HCT116 (cell line): ENCODE measurements at regions not wholly inside any gene's neighbourhood (a gene's known extent, or its start where the extent isn't known, plus 50 kb on each side); places are given as distances from the start of the nearest gene placed in this dataset.

ENCODE experiments used
- CEBPB ChIP-seq: IDR thresholded peaks from 2 replicates; pipeline ENCODE4 v1.6.1; 2012; ENCODE audit warnings: low read depth
- EZH2 ChIP-seq: fragments of 200-600 bp; sonication (generic); IDR thresholded peaks from 2 replicates; pipeline ENCODE4 v1.6.1; 2017; ENCODE audit warnings: antibody characterized with exemption, mixed run types
- POLR2A ChIP-seq: IDR thresholded peaks from 2 replicates; pipeline ENCODE4 v1.7.0; 2011; ENCODE audit warnings: borderline replicate concordance; ENCODE audit not compliant: insufficient read depth, insufficient read length; ENCODE audit errors: extremely low read depth
- POLR2AphosphoS5 ChIP-seq: IDR thresholded peaks from 2 replicates; pipeline ENCODE4 v1.6.1; 2011; ENCODE audit warnings: mild to moderate bottlenecking, low read depth, low read length, moderate library complexity
- RAD21 ChIP-seq: IDR thresholded peaks from 2 replicates; pipeline ENCODE4 v1.6.1; 2012; ENCODE audit warnings: low read depth, mild to moderate bottlenecking
- SIN3A ChIP-seq: IDR thresholded peaks from 2 replicates; pipeline ENCODE4 v1.6.1; 2012; ENCODE audit warnings: low read depth
- YY1 ChIP-seq: IDR thresholded peaks from 2 replicates; pipeline ENCODE4 v1.6.1; 2011; ENCODE audit warnings: low read length, low read depth, moderate library complexity, mild to moderate bottlenecking; ENCODE audit not compliant: insufficient replicate concordance; ENCODE audit errors: extremely low read depth
- ZFX ChIP-seq: fragments of 450-650 bp; IDR thresholded peaks from 2 replicates; pipeline ENCODE4 v1.6.1; 2017
- ZNF274 ChIP-seq: fragments of 200-500 bp; sonication (Bioruptor generic); IDR thresholded peaks from 2 replicates; pipeline ENCODE4 v1.6.1; 2014; ENCODE audit warnings: mild to moderate bottlenecking, low read depth, low read length, inconsistent platforms
- TF ChIP-seq, protein P1 (sequence below): IDR thresholded peaks from 2 replicates; pipeline ENCODE4 v1.6.1; 2012
- TF ChIP-seq, protein P2 (sequence below), 3 experiments: fragments of 200-600 bp in 1 of 3; sonication (generic) in 1 of 3; IDR thresholded peaks in 2 of 3; conservative IDR thresholded peaks in 1 of 3; 2 replicates each; pipeline ENCODE4 v1.5.1; 2012 to 2017; ENCODE audit warnings: low read depth in 2 of 3, low read length in 2 of 3, antibody characterized with exemption in 1 of 3, borderline replicate concordance in 1 of 3, control low read depth in 1 of 3, mild to moderate bottlenecking in 1 of 3, mixed read lengths in 1 of 3, mixed run types in 1 of 3, moderate library complexity in 1 of 3; ENCODE audit not compliant: insufficient read depth in 1 of 3
- TF ChIP-seq, protein P3 (sequence below): IDR thresholded peaks from 2 replicates; pipeline ENCODE4 v1.6.1; 2012; ENCODE audit warnings: low read depth
- TF ChIP-seq, protein P4 (sequence below): IDR thresholded peaks from 2 replicates; pipeline ENCODE4 v1.6.1; 2011; ENCODE audit warnings: mild to moderate bottlenecking, low read length, moderate library complexity; ENCODE audit not compliant: insufficient replicate concordance; ENCODE audit errors: extremely low read depth

DNA sequence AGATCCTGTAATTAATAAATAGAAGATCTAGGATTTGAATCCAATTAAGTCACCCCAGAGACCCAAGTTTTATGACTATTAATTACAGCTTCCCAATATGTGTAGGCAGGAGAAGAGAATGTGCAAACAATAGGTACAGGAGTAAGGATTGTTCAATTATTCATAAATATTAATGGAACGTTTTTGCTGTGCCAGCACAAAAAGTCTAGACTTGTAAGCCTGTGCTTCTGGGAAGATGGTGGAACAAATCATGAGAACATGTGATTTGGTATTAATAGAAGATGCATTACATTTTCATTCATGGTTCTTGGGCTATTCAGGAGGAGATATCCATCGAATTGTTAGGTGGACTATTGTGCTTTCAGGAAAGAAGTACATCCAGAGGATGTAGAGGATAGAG is 1240.9 kb downstream of the STIM2 start:
- TF ChIP-seq ZNF274 (no peak), EZH2 (no peak), RAD21 (no peak), POLR2A (no peak), POLR2AphosphoS5 (no peak), CEBPB (no peak), SIN3A (no peak), ZFX (no peak), YY1 (no peak)
- TF ChIP-seq, protein P1, sequence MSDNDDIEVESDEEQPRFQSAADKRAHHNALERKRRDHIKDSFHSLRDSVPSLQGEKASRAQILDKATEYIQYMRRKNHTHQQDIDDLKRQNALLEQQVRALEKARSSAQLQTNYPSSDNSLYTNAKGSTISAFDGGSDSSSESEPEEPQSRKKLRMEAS = no peak
- TF ChIP-seq, protein P2, sequence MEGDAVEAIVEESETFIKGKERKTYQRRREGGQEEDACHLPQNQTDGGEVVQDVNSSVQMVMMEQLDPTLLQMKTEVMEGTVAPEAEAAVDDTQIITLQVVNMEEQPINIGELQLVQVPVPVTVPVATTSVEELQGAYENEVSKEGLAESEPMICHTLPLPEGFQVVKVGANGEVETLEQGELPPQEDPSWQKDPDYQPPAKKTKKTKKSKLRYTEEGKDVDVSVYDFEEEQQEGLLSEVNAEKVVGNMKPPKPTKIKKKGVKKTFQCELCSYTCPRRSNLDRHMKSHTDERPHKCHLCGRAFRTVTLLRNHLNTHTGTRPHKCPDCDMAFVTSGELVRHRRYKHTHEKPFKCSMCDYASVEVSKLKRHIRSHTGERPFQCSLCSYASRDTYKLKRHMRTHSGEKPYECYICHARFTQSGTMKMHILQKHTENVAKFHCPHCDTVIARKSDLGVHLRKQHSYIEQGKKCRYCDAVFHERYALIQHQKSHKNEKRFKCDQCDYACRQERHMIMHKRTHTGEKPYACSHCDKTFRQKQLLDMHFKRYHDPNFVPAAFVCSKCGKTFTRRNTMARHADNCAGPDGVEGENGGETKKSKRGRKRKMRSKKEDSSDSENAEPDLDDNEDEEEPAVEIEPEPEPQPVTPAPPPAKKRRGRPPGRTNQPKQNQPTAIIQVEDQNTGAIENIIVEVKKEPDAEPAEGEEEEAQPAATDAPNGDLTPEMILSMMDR (IDR thresholded peaks at IDR 0.05 in 2 of 3, conservative IDR thresholded peaks at IDR 0.05 in 1 of 3; ENCODE audit: borderline replicate concordance in 1 of 3, insufficient read depth in 1 of 3, low read depth in 2 of 3, low read length in 2 of 3) = no peak
- TF ChIP-seq, protein P3, sequence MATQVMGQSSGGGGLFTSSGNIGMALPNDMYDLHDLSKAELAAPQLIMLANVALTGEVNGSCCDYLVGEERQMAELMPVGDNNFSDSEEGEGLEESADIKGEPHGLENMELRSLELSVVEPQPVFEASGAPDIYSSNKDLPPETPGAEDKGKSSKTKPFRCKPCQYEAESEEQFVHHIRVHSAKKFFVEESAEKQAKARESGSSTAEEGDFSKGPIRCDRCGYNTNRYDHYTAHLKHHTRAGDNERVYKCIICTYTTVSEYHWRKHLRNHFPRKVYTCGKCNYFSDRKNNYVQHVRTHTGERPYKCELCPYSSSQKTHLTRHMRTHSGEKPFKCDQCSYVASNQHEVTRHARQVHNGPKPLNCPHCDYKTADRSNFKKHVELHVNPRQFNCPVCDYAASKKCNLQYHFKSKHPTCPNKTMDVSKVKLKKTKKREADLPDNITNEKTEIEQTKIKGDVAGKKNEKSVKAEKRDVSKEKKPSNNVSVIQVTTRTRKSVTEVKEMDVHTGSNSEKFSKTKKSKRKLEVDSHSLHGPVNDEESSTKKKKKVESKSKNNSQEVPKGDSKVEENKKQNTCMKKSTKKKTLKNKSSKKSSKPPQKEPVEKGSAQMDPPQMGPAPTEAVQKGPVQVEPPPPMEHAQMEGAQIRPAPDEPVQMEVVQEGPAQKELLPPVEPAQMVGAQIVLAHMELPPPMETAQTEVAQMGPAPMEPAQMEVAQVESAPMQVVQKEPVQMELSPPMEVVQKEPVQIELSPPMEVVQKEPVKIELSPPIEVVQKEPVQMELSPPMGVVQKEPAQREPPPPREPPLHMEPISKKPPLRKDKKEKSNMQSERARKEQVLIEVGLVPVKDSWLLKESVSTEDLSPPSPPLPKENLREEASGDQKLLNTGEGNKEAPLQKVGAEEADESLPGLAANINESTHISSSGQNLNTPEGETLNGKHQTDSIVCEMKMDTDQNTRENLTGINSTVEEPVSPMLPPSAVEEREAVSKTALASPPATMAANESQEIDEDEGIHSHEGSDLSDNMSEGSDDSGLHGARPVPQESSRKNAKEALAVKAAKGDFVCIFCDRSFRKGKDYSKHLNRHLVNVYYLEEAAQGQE = no peak
- TF ChIP-seq, protein P4, sequence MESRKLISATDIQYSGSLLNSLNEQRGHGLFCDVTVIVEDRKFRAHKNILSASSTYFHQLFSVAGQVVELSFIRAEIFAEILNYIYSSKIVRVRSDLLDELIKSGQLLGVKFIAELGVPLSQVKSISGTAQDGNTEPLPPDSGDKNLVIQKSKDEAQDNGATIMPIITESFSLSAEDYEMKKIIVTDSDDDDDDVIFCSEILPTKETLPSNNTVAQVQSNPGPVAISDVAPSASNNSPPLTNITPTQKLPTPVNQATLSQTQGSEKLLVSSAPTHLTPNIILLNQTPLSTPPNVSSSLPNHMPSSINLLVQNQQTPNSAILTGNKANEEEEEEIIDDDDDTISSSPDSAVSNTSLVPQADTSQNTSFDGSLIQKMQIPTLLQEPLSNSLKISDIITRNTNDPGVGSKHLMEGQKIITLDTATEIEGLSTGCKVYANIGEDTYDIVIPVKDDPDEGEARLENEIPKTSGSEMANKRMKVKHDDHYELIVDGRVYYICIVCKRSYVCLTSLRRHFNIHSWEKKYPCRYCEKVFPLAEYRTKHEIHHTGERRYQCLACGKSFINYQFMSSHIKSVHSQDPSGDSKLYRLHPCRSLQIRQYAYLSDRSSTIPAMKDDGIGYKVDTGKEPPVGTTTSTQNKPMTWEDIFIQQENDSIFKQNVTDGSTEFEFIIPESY = no peak
